ENCODE measurements at regions not wholly inside any gene's neighbourhood (a gene's known extent, or its start where the extent isn't known, plus 50 kb on each side); places are given as distances from the start of the nearest gene placed in this dataset.
"Not testable (repeated sequence)": the region's sequence is repeated elsewhere in the genome, so short reads cannot be mapped to it uniquely, and the experiment has no call there.

GRCh38 chr9:746661-747434 is 94.6 kb upstream of the DMRT1 start:
- Histone ChIP-seq H3K4me1 (ENCODE audit: control insufficient read depth, insufficient read depth, low read length) (peaks cover 2% of the 10 kb centered on the region), H3K9me3 (ENCODE audit: control insufficient read depth, insufficient read depth, low read length) (no peaks in the 10 kb centered on the region), H3K4me3 (ENCODE audit: low read depth, low read length) (no peak overlapping the region), H3K9ac (ENCODE audit: low read depth, low read length) (no peak overlapping the region), H3K27me3 (ENCODE audit: control insufficient read depth, insufficient read depth, low read length) (no peaks in the 10 kb centered on the region), H3K36me3 (ENCODE audit: control insufficient read depth, insufficient read depth, low read length) (no peaks in the 10 kb centered on the region)

GRCh38 chr9:747567-747966 is 93.9 kb upstream of the DMRT1 start:
- peaks cover 2% of the 10 kb centered on the region for H3K4me1 ChIP-seq (ENCODE audit: control insufficient read depth, insufficient read depth, low read length)

GRCh38 chr9:748861-749497 is 92.5 kb upstream of the DMRT1 start:
- Histone ChIP-seq H3K9ac (ENCODE audit: low read depth, low read length) (no peak overlapping the region), H3K4me3 (ENCODE audit: low read depth, low read length) (no peak overlapping the region), H3K36me3 (ENCODE audit: control insufficient read depth, insufficient read depth, low read length) (no peaks in the 10 kb centered on the region), H3K9me3 (ENCODE audit: control insufficient read depth, insufficient read depth, low read length) (no peaks in the 10 kb centered on the region), H3K27me3 (ENCODE audit: control insufficient read depth, insufficient read depth, low read length) (no peaks in the 10 kb centered on the region), H3K4me1 (ENCODE audit: control insufficient read depth, insufficient read depth, low read length) (peaks cover 2% of the 10 kb centered on the region)

More at GRCh38 chr9:747567-747966, 93.9 kb upstream of the DMRT1 start:
- no peaks in the 10 kb centered on the region for H3K27me3 ChIP-seq (ENCODE audit: control insufficient read depth, insufficient read depth, low read length)
- H3K36me3 ChIP-seq (ENCODE audit: control insufficient read depth, insufficient read depth, low read length) = no peaks in the 10 kb centered on the region
- no peaks in the 10 kb centered on the region for H3K9me3 ChIP-seq (ENCODE audit: control insufficient read depth, insufficient read depth, low read length)
- H3K4me3 ChIP-seq (ENCODE audit: low read depth, low read length) = no peak overlapping the region
- no peak overlapping the region for H3K9ac ChIP-seq (ENCODE audit: low read depth, low read length)

GRCh38 chr9:749716-750115 is 91.8 kb upstream of the DMRT1 start:
- H3K4me1 ChIP-seq (ENCODE audit: control insufficient read depth, insufficient read depth, low read length) = peaks cover 2% of the 10 kb centered on the region
- H3K9me3 ChIP-seq (ENCODE audit: control insufficient read depth, insufficient read depth, low read length) = no peaks in the 10 kb centered on the region
- H3K4me3 ChIP-seq (ENCODE audit: low read depth, low read length) = no peak overlapping the region
- no peaks in the 10 kb centered on the region for H3K36me3 ChIP-seq (ENCODE audit: control insufficient read depth, insufficient read depth, low read length)
- no peak overlapping the region for H3K9ac ChIP-seq (ENCODE audit: low read depth, low read length)
- no peaks in the 10 kb centered on the region for H3K27me3 ChIP-seq (ENCODE audit: control insufficient read depth, insufficient read depth, low read length)

- no peak overlapping the region for H3K9ac ChIP-seq (ENCODE audit: low read depth, low read length)
- H3K36me3 ChIP-seq (ENCODE audit: control insufficient read depth, insufficient read depth, low read length) = no peaks in the 10 kb centered on the region
- no peak overlapping the region for H3K4me3 ChIP-seq (ENCODE audit: low read depth, low read length)
- no peaks in the 10 kb centered on the region for H3K9me3 ChIP-seq (ENCODE audit: control insufficient read depth, insufficient read depth, low read length)
- peaks cover 2% of the 10 kb centered on the region for H3K4me1 ChIP-seq (ENCODE audit: control insufficient read depth, insufficient read depth, low read length)
- no peaks in the 10 kb centered on the region for H3K27me3 ChIP-seq (ENCODE audit: control insufficient read depth, insufficient read depth, low read length)
These were observed 91.1 kb upstream of the DMRT1 start for GRCh38 chr9:750249-750967.

- Histone ChIP-seq H3K9ac (ENCODE audit: low read depth, low read length) (no peak overlapping the region), H3K27me3 (ENCODE audit: control insufficient read depth, insufficient read depth, low read length) (no peaks in the 10 kb centered on the region), H3K4me3 (ENCODE audit: low read depth, low read length) (no peak overlapping the region), H3K36me3 (ENCODE audit: control insufficient read depth, insufficient read depth, low read length) (no peaks in the 10 kb centered on the region), H3K9me3 (ENCODE audit: control insufficient read depth, insufficient read depth, low read length) (no peaks in the 10 kb centered on the region), H3K4me1 (ENCODE audit: control insufficient read depth, insufficient read depth, low read length) (no peaks in the 10 kb centered on the region)
These were observed 90.1 kb upstream of the DMRT1 start for GRCh38 chr9:751137-752051.

GRCh38 chr9:752201-752600 is 89.3 kb upstream of the DMRT1 start:
- H3K9ac ChIP-seq (ENCODE audit: low read depth, low read length) = no peak overlapping the region
- H3K4me1 ChIP-seq (ENCODE audit: control insufficient read depth, insufficient read depth, low read length) = no peaks in the 10 kb centered on the region
- no peaks in the 10 kb centered on the region for H3K27me3 ChIP-seq (ENCODE audit: control insufficient read depth, insufficient read depth, low read length)
- H3K9me3 ChIP-seq (ENCODE audit: control insufficient read depth, insufficient read depth, low read length) = no peaks in the 10 kb centered on the region
- H3K36me3 ChIP-seq (ENCODE audit: control insufficient read depth, insufficient read depth, low read length) = no peaks in the 10 kb centered on the region
- no peak overlapping the region for H3K4me3 ChIP-seq (ENCODE audit: low read depth, low read length)

GRCh38 chr9:752681-753200 is 88.8 kb upstream of the DMRT1 start:
- Histone ChIP-seq H3K27me3 (ENCODE audit: control insufficient read depth, insufficient read depth, low read length) (no peaks in the 10 kb centered on the region), H3K9ac (ENCODE audit: low read depth, low read length) (no peak overlapping the region), H3K9me3 (ENCODE audit: control insufficient read depth, insufficient read depth, low read length) (no peaks in the 10 kb centered on the region), H3K4me3 (ENCODE audit: low read depth, low read length) (no peak overlapping the region), H3K36me3 (ENCODE audit: control insufficient read depth, insufficient read depth, low read length) (no peaks in the 10 kb centered on the region), H3K4me1 (ENCODE audit: control insufficient read depth, insufficient read depth, low read length) (no peaks in the 10 kb centered on the region)

GRCh38 chr9:753734-754133 is 87.8 kb upstream of the DMRT1 start:
- H3K4me1 ChIP-seq (ENCODE audit: control insufficient read depth, insufficient read depth, low read length); H3K9me3 ChIP-seq (ENCODE audit: control insufficient read depth, insufficient read depth, low read length); H3K9ac ChIP-seq (ENCODE audit: low read depth, low read length); H3K27me3 ChIP-seq (ENCODE audit: control insufficient read depth, insufficient read depth, low read length); H3K4me3 ChIP-seq (ENCODE audit: low read depth, low read length); H3K36me3 ChIP-seq (ENCODE audit: control insufficient read depth, insufficient read depth, low read length): not testable (repeated sequence)

- Histone ChIP-seq H3K9me3 (ENCODE audit: control insufficient read depth, insufficient read depth, low read length) (no peaks in the 10 kb centered on the region), H3K4me1 (ENCODE audit: control insufficient read depth, insufficient read depth, low read length) (no peaks in the 10 kb centered on the region), H3K4me3 (ENCODE audit: low read depth, low read length) (no peak overlapping the region), H3K9ac (ENCODE audit: low read depth, low read length) (no peak overlapping the region), H3K27me3 (ENCODE audit: control insufficient read depth, insufficient read depth, low read length) (no peaks in the 10 kb centered on the region), H3K36me3 (ENCODE audit: control insufficient read depth, insufficient read depth, low read length) (no peaks in the 10 kb centered on the region)
These were observed 87.2 kb upstream of the DMRT1 start for GRCh38 chr9:754150-754931.
